K562 (cell line): ENCODE measurements at regions not wholly inside any gene's neighbourhood (a gene's known extent, or its start where the extent isn't known, plus 50 kb on each side); places are given as distances from the start of the nearest gene placed in this dataset.

ENCODE experiments used
- ATAC-seq: fragments of 200-7000 bp; cut with Tn5 transposase; 3 replicates; pipeline ENCODE4 v1.9.1; 2020; ENCODE audit warnings: moderate library complexity
- BruUV-seq: library from RNA; stranded (reverse); fragments of 400-500 nt; replicated peaks from 2 replicates; lab custom pipeline; 2021; lab: Mats Ljungman, UMichigan
- CTCF ChIA-PET: fragments of 300-600 bp; formaldehyde crosslinking; extraction: SDS; loops from one replicate; lab custom pipeline; 2021; ENCODE audit warnings: low intra/inter-chr PET ratio; lab: Yijun Ruan, JAX
- POLR2A ChIA-PET: fragments of 300-600, 350-650 bp; sonication (Branson Sonifier 250); formaldehyde crosslinking; extraction: SDS; loops from one replicate; lab custom pipeline; 2021; ENCODE audit warnings: antibody characterized with exemption, inconsistent platforms; lab: Yijun Ruan, JAX
- DNase-seq, 4 experiments: peaks; one replicate each; pipeline versions ENCODE4 v3.0.0 to v3.0.0-alpha.2; 2011 to 2018; ENCODE audit warnings: low spot score in 3 of 4, mixed read lengths in 3 of 4; ENCODE audit errors: extremely low read depth in 1 of 4
- FAIRE-seq: peaks from 2 replicates; lab custom pipeline; 2011; peaks lifted over from hg19 to GRCh38; lab: Jason Lieb, UNC
- H2AFZ ChIP-seq: 2 replicates; pipeline ENCODE4 v1.6.0; 2011; ENCODE audit warnings: low read depth, low read length, control low read depth, inconsistent platforms
- H3K27ac ChIP-seq: fragments of 200-600 bp; 3 replicates; pipeline ENCODE4 v1.8.0; 2011; ENCODE audit warnings: low read depth, mild to moderate bottlenecking, control low read depth, inconsistent platforms, low read length, moderate library complexity, mixed read lengths; ENCODE audit errors: extremely low read depth
- H3K27me3 ChIP-seq, 2 experiments: fragments of 300-600 bp in 1 of 2; 2 replicates in 1 of 2; 3 replicates in 1 of 2; pipeline versions ENCODE4 v1.6.0 to v1.8.0; 2011; ENCODE audit warnings: inconsistent platforms in 2 of 2, low read length in 2 of 2, mild to moderate bottlenecking in 1 of 2, mixed read lengths in 1 of 2, moderate library complexity in 1 of 2; ENCODE audit not compliant: control insufficient read depth in 2 of 2, insufficient read depth in 2 of 2
- H3K36me3 ChIP-seq: fragments of 300-600 bp; 3 replicates; pipeline ENCODE4 v1.8.0; 2011; ENCODE audit warnings: mild to moderate bottlenecking, low read length, inconsistent platforms; ENCODE audit not compliant: control insufficient read depth, insufficient read depth
- H3K4me1 ChIP-seq, 2 experiments: fragments of 200-600 bp in 1 of 2; replicated peaks in 1 of 2; 2 replicates in 1 of 2; 3 replicates in 1 of 2; pipeline versions ENCODE4 v1.5.1 to v1.8.0; 2011; ENCODE audit warnings: inconsistent platforms in 2 of 2, low read length in 2 of 2, mild to moderate bottlenecking in 1 of 2, mixed read lengths in 1 of 2, moderate library complexity in 1 of 2; ENCODE audit not compliant: control insufficient read depth in 2 of 2, insufficient read depth in 2 of 2
- H3K4me2 ChIP-seq: 2 replicates; pipeline ENCODE4 v1.6.1; 2011; ENCODE audit warnings: low read length, control low read depth, inconsistent platforms, mixed read lengths; ENCODE audit not compliant: insufficient read depth
- H3K4me3 ChIP-seq: fragments of 200-600 bp; sonication (generic), shearing (Covaris generic); 2 replicates; pipeline ENCODE4 v1.5.1; 2016; ENCODE audit warnings: control low read depth, inconsistent platforms
- H3K79me2 ChIP-seq: fragments of 200-600 bp; 3 replicates; pipeline ENCODE4 v1.8.0; 2011; ENCODE audit warnings: low read length, inconsistent platforms; ENCODE audit not compliant: control insufficient read depth, insufficient read depth
- H3K9ac ChIP-seq, 2 experiments: 2 replicates each; pipeline versions ENCODE4 v1.6.0 to v1.6.1; 2011; ENCODE audit warnings: low read depth in 2 of 2, low read length in 2 of 2, control low read depth in 1 of 2, inconsistent platforms in 1 of 2, mild to moderate bottlenecking in 1 of 2, mixed read lengths in 1 of 2; ENCODE audit not compliant: insufficient read depth in 1 of 2
- H3K9me1 ChIP-seq: one replicate; pipeline ENCODE4 v1.6.0; 2011; ENCODE audit warnings: inconsistent platforms, mild to moderate bottlenecking, low read length, moderate library complexity; ENCODE audit not compliant: control insufficient read depth, insufficient read depth
- H3K9me3 ChIP-seq: replicated peaks from 2 replicates; pipeline ENCODE4 v1.5.1; 2011; ENCODE audit warnings: low read depth, low read length, inconsistent platforms; ENCODE audit not compliant: control insufficient read depth, insufficient read depth
- H4K20me1 ChIP-seq: replicated peaks from 2 replicates; pipeline ENCODE4 v1.6.1; 2011; ENCODE audit warnings: low read length, inconsistent platforms, mixed read lengths; ENCODE audit not compliant: control insufficient read depth, insufficient read depth
- CHD1 ChIP-seq: fragments of 200-600 bp; sonication (generic); IDR thresholded peaks from one replicate; pipeline ENCODE4 v1.6.1; 2012; ENCODE audit warnings: mild to moderate bottlenecking, moderate library complexity, low read length, inconsistent platforms
- ETV1 ChIP-seq: fragments of 450-650 bp; conservative IDR thresholded peaks from 2 replicates; pipeline ENCODE4 v1.6.1; 2016; ENCODE audit warnings: missing genetic modification characterization, control low read depth, low read depth, missing compliant biosample characterization
- NFRKB ChIP-seq: fragments of 450-650 bp; IDR thresholded peaks from 2 replicates; pipeline ENCODE4 v1.6.1; 2016; ENCODE audit warnings: low read depth
- PHF8 ChIP-seq: fragments of 200-600 bp; sonication (generic); IDR thresholded peaks from 2 replicates; pipeline ENCODE4 v1.6.1; 2012; ENCODE audit warnings: mixed run types, mild to moderate bottlenecking, inconsistent platforms, low read length, moderate library complexity, borderline replicate concordance
- SRSF9 ChIP-seq: fragments of 200-400 bp; formaldehyde crosslinking; IDR thresholded peaks from 2 replicates; pipeline ENCODE4 v1.6.1; 2017; ENCODE audit warnings: low read depth, low read length, borderline replicate concordance
- ZNF311 ChIP-seq: fragments of 250-450 bp; sonication (Bioruptor Pico); IDR thresholded peaks from 2 replicates; pipeline ENCODE4 v1.4.0; 2020; ENCODE audit warnings: mild to moderate bottlenecking, moderate library complexity
- WGBS: fragments of 100-300 bp; shearing (Covaris generic); methylation state at CpG from one replicate; pipeline ENCODE4 v1.1.6; 2016; ENCODE audit warnings: low coverage, mixed read lengths; ENCODE audit not compliant: insufficient coverage; ENCODE audit errors: missing lambda C conversion rate; 5-methylcytosine and 5-hydroxymethylcytosine counted together
- in situ Hi-C: fragments of 300-500 bp; cut with MboI; formaldehyde crosslinking; loops from 4 replicates; pipeline ENCODE4 v1.15.0; 2018; ENCODE audit warnings: inconsistent platforms, mixed read lengths
- intact Hi-C: fragments of 100-400 bp; cut with micrococcal nuclease; formaldehyde crosslinking; loops from 2 replicates; pipeline ENCODE4 v1.14.2; 2022
- TF ChIP-seq, protein P1 (sequence below): fragments of 250-450 bp; sonication (Bioruptor Pico); IDR thresholded peaks from 2 replicates; pipeline ENCODE4 v1.4.0; 2020; ENCODE audit warnings: mild to moderate bottlenecking, moderate library complexity, borderline replicate concordance
- TF ChIP-seq, protein P2 (sequence below): fragments of 250-450 bp; sonication (Bioruptor Pico); IDR thresholded peaks from 2 replicates; pipeline ENCODE4 v1.4.0; 2020; ENCODE audit warnings: mild to moderate bottlenecking, moderate library complexity

DNA sequence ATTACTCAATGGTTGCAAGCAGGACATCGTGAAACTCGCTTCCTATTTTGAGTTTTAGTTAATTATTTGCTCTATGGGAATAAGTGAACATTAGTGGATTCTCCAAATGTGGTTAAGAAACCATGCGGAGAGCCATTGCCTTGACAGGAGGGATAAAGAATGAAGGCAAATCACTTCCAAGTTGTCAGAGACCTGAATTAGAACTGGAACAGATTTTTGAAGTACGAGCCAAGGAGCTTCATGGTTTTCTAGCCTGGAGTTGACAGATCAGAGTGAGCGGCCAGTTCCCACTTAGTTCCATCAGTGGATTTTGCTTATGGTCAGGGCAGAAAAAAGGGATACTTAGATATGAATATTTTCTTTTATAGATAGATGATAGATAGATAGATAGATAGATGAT is 171.4 kb upstream of the CDH10 start:
- H3K36me3 ChIP-seq, result no peaks in the 10 kb centered on the region
- ChIA-PET POLR2A (no interaction called here), CTCF (no interaction called here)
- intact Hi-C loops, result no loop called here
- FAIRE-seq (no peak), ATAC-seq (no peak), DNase-seq (no peak)
- no peak overlapping the region for H3K27ac ChIP-seq
- no peaks in the 10 kb centered on the region for H3K4me1 ChIP-seq
- H3K9me1 ChIP-seq, result no peaks in the 10 kb centered on the region
- no peaks in the 10 kb centered on the region for H4K20me1 ChIP-seq
- no peak overlapping the region for H3K4me2 ChIP-seq
- no TSS peak for BruUV-seq
- H3K9ac ChIP-seq, result no peak overlapping the region
- no peaks in the 10 kb centered on the region for H3K79me2 ChIP-seq
- H2AFZ ChIP-seq, result no peak overlapping the region
- in situ Hi-C loops, result no loop called here
- no peaks in the 10 kb centered on the region for H3K27me3 ChIP-seq
- TF ChIP-seq SRSF9 (no peak), PHF8 (no peak), ETV1 (tag) (no peak), ZNF311 (CRISPR knock-in tag) (no peak), CHD1 (no peak), NFRKB (no peak)
- TF ChIP-seq, protein P1, sequence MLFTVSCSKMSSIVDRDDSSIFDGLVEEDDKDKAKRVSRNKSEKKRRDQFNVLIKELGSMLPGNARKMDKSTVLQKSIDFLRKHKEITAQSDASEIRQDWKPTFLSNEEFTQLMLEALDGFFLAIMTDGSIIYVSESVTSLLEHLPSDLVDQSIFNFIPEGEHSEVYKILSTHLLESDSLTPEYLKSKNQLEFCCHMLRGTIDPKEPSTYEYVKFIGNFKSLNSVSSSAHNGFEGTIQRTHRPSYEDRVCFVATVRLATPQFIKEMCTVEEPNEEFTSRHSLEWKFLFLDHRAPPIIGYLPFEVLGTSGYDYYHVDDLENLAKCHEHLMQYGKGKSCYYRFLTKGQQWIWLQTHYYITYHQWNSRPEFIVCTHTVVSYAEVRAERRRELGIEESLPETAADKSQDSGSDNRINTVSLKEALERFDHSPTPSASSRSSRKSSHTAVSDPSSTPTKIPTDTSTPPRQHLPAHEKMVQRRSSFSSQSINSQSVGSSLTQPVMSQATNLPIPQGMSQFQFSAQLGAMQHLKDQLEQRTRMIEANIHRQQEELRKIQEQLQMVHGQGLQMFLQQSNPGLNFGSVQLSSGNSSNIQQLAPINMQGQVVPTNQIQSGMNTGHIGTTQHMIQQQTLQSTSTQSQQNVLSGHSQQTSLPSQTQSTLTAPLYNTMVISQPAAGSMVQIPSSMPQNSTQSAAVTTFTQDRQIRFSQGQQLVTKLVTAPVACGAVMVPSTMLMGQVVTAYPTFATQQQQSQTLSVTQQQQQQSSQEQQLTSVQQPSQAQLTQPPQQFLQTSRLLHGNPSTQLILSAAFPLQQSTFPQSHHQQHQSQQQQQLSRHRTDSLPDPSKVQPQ, result no peak
- TF ChIP-seq, protein P2, sequence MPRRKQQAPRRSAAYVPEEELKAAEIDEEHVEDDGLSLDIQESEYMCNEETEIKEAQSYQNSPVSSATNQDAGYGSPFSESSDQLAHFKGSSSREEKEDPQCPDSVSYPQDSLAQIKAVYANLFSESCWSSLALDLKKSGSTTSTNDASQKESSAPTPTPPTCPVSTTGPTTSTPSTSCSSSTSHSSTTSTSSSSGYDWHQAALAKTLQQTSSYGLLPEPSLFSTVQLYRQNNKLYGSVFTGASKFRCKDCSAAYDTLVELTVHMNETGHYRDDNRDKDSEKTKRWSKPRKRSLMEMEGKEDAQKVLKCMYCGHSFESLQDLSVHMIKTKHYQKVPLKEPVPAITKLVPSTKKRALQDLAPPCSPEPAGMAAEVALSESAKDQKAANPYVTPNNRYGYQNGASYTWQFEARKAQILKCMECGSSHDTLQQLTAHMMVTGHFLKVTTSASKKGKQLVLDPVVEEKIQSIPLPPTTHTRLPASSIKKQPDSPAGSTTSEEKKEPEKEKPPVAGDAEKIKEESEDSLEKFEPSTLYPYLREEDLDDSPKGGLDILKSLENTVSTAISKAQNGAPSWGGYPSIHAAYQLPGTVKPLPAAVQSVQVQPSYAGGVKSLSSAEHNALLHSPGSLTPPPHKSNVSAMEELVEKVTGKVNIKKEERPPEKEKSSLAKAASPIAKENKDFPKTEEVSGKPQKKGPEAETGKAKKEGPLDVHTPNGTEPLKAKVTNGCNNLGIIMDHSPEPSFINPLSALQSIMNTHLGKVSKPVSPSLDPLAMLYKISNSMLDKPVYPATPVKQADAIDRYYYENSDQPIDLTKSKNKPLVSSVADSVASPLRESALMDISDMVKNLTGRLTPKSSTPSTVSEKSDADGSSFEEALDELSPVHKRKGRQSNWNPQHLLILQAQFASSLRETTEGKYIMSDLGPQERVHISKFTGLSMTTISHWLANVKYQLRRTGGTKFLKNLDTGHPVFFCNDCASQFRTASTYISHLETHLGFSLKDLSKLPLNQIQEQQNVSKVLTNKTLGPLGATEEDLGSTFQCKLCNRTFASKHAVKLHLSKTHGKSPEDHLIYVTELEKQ, result no peak
- no peaks in the 10 kb centered on the region for H3K9me3 ChIP-seq
- no peak overlapping the region for H3K4me3 ChIP-seq
- WGBS, result 3% methylated on average over 5 of the region's 5 CpGs
